Activated naive CD4-positive, alpha-beta T cell (primary cell): ENCODE measurements at regions not wholly inside any gene's neighbourhood (a gene's known extent, or its start where the extent isn't known, plus 50 kb on each side); places are given as distances from the start of the nearest gene placed in this dataset.

Source experiments
- DNase-seq, 4 experiments: peaks; one replicate each; lab custom pipeline; 2025; lab: John Stamatoyannopoulos, UW

DNA sequence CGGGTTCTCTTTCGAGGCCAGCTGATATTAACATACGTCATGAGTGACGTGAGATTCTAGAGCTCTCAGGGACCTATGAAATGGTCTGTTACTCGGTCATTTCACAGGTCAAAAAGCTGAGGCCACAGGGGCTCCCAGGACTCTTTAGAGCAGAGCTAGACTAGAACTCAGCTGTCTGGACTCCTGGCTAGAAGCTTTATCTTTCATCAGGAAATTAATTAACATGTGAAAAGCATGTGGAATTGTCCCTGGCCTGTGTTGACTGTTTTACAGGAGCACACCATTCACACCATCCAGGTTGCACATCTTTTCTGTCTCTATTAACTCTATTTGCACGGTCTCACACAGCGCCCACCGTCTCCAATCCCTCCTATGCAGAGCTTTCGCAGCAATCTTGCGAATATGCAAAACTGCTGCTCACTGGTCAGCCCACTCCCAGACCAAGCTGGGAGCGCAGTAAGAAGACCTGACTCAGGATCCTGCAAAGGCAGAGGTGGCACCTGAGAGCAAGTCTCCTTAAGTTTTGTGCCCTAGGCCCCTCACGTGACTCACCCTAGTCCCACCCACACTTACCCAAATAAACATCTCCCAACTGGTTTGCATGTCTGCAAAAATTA lies 522.5 kb downstream of the CD83 start:
- no peak for DNase-seq

DNA sequence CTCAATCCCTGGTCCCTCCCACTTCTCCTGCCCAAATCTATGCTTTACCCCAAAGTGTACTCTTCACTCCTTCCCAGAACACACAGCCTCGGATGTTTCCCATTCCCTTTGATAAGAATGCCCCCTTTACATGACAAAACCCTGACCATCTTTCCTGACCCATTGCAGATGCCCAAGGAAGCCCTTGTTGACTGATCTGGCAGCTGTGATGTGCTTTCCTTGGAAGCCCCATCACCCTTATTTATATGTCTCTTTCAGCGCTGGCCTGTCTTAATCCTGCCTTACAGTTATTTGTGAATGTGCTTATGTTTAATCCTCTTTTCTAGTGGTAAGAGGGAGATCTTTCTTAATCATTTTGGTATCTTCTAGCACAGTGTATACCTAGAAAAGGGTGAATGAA lies 523.1 kb downstream of the CD83 start:
- no peak for DNase-seq

DNA sequence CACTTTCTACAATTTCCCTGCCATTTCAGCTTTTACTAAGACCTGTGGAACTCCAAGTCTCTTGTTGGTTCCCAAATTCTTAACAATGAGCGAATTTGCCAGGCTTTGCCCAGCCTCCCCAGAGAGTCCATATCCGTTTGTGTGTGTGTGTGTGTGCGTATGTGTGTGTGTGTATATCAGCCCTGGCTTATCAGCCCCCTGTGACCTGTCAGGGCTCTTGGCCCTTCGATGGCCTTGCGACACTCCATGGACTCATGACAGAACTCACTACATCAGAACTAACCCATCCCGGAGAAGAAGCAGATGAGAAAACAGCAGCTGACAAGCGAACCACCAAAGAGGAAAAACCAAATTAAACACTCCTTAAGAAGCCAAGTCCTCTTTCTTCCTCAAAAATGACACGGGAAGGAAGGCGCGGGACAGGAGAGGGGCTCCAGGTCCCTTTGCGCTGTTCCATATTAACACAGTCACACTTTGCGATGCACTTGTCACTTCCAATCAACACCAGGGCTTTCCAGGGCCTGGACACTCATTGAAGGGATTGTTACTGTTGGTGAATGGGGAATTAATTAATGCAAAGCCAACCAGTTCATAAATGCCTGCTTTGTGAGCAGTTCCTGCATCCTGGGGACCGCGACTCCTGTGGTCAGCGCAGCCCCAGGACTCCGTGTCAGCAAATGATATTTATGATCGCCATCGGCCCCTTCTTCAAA lies 524.0 kb downstream of the CD83 start:
- DNase-seq, result no peak

DNA sequence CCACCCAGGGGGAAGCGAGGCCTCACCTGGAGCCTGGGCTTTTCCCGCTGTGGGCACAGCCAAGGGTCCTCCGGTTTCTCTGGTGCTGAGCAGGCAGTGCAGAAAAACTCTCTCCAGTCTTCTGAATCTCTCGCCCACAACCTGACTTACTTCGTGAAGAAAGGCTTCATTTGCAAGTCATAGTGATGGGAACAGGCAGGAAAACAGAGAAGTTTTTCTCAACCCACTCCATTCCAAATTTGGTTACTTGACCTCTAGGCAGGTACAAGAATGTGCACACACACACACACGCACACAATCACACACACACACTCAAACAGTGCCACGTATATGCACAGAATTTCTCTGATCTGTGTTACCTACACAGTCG lies 524.5 kb downstream of the CD83 start:
- DNase-seq, result no peak

DNA sequence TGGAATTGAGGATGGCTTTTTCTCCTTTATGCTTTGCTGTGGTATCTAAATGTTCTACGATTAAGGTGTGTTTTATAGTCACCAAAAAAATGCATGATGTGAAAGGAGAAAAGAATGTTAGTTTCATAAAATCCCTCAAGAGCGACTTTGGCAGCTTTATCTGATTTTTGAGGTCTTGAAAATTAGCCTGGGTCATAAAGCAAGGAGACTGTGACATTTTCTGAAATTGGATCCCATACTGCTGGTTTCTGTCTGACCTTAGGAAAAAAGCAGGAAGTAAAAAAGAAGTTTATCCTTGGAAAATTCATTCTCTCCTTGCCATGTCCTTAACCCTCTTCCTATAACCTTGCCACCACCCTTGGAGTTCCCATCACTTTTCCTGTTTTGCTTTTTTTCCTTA lies 525.3 kb downstream of the CD83 start:
- no peak for DNase-seq

DNA sequence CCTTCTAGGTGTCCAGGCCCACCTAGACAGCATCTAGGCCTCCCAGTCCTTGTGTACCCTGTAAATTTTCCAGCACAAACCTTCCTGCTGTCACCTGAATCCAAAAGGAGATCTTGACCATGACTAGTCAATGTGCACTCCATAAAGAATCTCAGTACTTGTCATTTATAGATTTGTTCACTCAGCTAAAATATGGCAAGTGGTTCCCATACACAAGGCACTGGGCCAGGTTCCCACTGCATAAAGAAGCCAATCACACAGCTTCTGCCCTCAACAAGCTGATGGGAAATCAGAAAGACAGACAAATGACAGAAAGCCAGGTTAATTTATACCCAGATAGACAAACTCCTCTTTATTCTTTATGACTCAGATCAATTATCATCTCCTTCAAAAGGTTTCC lies 526.8 kb downstream of the CD83 start:
- no peak for DNase-seq

DNA sequence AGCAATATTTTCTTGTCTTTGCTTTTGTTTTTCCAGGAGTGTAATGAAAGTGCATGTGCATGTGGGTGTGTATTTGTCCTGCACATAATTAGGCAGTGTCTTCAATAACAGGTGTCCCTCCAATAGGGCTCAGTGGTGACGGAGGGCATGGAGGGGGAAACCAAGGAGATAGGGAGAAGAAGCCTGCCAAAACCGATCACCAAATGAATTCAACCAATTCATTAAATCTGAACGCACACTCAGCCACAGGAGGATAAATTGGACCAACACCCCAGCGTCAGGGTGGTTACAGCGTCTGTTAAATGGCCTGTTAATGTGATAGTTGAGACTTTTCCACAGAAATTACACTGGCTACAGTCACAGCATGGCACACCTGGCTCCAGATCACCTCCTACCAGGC lies 527.6 kb downstream of the CD83 start:
- no peak for DNase-seq

DNA sequence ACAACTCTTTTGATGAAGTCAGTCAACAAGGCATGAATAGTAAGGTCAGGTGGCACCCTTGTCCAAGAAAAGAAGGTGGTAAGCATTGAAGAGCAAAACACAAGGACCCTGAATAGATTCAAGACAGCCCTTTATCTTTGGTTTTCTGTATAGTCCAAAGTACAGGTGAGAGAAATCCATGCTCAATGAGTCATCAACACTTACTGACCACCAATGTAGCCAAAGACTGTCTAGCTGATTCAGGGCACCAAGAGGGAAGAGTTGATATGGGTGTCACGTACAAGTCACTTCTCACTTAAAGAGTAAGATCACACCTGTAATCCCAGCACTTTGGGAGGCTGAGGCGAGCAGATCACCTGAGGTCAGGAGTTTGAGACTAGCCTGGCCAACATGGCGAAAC lies 528.3 kb downstream of the CD83 start:
- no peak for DNase-seq

DNA sequence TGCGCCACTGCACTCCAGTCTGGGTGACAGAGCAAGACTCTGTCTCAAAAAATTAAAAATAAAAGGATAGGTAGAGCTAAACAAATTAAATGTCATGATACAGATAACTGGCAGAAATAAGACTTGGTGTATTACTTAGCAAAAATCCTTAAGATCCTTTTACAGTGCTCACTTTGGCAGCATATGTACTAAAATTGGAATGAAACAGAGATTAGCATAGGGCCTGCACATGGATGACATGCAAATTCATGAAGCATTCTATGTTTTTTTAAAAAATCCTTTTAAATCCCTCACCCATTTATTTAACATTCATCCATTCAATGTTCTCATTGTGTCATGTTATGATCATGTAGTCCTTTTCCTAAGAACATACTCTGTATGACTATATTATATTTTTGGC lies 528.8 kb downstream of the CD83 start:
- DNase-seq, result no peak

DNA sequence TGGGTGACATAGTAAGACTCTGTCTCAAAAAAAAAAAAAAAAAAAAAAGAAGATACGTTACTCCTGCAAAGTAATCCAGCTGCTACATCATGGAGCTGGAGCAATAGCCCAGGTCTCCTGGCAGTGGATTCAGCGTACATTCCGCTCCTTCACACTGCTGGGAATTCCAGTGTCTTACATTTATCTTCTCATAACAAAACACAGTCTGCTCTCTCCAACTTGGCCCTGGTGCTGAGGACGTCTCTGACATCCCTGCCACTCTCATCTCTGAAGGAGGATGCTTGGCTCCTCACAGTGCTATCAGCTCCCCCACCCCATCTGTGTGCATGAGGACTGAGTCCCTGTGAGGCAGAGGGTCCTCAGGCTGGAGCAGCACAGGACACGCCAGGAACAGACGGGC lies 529.8 kb downstream of the CD83 start:
- DNase-seq, result no peak

DNA sequence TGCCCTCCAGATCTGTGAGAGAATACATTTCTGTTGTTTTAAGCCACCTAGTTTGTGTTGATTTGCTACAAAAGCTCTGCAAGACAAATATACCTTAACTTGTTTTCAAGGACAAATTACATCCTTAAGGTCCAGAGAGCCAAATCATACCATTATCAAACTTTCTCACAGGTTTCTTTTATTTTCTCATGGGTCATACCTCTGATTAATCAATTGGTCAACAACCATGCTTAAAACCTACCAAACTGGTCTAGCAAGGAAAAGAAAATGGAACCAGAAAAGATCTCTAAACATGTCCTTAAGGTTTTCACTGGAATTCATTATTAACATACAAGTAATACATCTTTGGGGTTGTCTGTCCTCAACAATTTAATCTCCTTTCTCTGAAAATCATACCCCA lies 535.0 kb downstream of the CD83 start:
- no peak for DNase-seq

DNA sequence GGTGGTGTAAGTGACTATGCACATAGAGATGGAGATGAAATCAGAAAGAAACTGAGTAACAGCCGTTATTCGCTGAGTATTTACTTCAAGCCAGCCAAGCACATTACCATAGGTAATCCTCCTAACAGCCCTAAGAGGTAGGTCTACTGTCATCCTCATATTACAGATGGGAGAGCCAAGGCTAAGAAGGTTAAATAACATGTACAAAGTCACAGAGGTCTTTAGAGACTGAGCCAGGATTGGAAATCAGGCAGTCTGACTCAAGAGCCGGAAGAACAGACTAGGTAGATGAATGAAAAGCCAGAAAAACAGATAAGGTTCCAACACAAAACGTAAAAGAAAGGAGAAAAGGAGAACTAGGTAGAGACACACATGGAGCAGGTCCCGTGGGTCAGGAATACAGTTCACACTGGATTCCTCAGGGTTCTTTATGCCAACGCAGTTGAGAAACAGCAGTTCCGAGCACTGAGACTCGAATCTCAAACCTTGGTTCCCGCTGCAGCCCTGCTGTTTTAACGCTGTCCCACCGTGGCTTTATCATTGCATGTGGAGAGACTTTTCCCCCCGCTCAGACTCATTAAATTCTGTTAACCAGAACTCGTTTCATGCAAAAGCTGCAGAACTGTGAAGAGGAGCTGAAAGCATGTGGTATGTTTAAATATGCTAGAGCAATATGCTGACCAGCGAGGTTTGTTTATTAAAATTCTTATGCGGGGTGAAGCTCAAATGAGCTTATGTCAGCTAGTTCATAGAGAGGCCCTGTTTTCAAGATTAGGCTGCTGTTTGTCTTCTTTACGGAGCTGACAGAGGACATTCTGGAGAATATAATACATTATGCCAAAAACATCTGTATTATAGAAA lies 537.9 kb downstream of the CD83 start:
- DNase-seq, result no peak

DNA sequence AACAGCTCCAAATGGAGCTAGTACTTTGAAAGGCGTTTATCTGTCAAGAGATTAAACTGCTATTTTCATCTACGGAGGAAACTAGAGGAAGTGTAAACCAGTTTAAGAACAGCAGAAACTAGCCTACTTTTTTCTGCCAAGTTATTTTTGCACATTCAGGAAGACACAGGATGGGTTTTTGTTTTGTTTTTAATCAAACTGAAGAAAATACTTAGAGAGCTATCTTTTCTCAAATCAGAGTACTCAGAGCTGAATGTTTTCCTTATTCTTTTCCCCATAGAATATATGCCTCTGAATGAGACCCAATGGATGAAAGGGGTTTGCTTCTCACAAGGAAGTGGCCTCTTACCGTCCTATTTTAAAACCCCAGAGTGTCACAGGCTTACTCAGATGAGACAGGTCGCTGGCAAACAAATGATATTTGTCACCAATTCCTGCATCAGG lies 538.5 kb downstream of the CD83 start:
- no peak for DNase-seq

DNA sequence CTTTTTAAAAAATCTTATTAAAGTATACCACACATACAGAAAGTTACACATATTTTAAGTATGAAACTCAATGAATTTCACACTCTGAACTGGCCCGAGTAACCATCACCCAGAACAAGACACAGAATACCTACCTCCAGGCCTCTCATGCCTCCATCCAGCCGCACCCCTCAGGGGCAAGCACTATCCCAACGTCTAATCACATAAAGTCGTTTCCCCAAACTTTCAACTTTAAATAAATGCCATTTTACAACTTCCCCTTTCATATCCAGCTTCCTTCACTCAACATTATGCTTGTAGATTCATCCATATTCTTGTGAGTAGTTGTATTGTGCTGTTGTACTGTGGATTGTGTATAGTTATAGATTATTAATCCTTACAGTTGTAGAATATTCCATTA lies 539.1 kb downstream of the CD83 start:
- no peak for DNase-seq

DNA sequence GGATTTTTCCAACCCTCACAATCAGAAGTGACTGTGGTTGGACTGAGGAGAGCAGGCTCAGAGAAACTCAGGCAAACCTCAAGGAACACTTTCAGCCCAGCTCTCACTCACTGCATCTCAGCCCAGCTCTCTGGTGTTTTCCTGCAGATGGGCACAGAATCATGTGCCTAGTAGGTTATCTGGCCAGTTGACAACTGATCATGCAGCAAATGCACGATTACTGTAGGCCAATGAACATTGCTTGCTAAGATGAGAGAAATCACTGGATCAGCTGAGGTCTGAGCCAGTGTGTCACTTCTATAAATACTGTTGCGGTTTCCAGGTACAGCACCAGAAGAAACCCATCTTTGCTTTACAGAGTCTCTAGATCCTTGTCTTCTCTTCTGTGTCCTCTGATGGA lies 540.5 kb downstream of the CD83 start:
- DNase-seq, result no peak

DNA sequence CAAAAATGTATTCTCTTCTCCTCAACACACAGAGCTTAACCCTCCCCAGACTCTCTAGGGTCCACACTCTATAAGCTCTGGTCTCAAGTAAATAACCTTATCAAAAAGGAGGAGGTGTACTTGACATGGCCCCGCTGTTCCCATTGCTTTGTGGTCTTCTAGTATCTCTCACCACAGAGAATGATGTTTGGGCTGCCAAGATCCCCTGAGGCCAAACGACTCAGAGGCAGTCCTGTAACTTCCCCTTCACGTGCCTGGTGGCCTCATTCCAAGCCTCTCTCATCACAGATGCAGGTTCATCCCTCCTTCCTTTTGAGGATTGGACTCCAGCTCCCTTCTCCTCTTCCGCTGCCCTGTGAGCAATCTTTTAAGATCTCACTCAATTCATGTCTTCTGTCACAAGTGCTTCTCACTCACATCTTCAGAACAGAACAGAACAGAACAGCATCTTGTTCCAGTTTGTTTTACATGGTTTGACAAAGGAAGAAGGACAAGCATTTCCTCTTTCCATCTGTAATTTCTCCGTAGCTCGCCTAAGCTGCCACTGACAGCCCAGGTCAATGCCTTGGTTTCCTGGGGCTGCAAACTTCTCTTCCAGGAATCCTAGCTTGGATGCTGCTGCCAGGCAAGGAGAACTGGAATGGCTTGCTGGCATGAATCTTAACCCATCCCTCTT lies 541.5 kb downstream of the CD83 start:
- no peak for DNase-seq

DNA sequence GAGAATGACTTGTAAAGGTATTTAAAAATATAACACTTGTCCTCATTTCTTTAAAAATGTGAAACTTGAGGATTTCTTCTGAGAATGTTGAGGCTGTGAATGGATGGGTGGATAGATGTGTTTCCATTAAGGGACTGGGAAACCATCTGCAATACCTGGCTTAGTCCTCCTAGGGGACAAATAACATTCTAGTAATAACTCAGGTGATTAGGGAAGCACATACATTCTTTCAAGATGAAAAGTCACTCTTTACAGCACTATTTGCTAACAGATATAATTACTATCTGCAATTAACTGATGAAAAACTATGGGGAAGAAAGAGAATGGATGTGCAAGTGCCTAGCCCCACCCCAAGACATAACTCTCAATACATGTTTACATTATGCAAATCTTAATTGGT lies 542.3 kb downstream of the CD83 start:
- no peak for DNase-seq

DNA sequence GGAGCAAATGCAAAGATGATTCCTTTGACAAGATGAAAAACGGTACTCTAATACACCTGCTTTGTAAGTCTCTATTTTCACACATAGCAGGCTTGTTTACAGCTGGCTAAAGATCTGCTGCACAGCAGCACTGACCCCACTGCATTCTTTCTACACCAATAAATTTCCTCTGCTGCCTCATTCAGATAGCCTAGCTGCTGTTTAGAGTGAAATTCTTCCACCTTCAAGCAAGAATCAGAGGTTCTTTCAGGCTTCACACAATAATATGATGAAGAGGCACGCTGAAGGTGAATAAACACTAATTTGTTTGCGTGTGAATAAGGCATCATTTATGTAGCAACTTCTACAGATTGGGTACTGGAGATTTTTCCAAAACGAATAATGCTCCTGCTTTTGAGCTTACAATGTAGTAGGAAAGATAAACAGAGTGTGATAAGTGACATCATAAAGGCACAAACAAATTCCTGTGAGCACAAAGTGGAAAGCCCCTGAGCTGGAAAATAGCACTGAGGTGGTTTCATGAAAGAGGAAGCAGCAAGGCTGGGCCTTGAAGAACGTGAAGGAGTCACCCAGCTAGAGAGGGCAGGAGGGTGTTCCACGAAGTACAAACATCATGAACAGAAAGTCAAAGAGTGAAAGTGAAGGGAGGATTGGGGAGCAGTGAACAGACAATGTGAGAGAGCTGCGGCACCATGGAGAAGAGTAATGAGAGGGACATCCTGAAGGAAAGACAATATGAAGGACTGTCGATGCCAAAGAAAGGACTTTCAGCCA lies 543.4 kb downstream of the CD83 start:
- peak in 1 of 4 experiments; percentile 10 for DNase-seq

DNA sequence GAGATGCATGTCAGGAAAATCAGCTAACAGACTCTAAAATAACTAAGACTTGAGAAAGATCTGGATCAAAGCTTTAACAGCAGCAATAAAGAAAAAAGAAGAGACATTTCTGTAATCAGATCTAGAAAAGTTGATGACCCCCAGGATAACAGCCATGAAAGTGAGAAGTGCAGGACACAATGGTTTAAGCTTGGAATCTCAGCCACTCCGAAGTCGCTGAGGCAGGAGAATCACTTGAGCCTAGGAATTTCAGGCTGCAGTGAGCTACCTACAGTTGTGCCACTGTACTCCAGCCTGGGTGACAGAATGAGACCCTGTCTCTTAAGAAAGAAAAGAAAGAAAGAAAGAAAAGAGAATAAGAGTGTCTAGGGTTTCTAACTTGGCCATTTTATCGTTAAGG lies 544.1 kb downstream of the CD83 start:
- DNase-seq, result no peak

DNA sequence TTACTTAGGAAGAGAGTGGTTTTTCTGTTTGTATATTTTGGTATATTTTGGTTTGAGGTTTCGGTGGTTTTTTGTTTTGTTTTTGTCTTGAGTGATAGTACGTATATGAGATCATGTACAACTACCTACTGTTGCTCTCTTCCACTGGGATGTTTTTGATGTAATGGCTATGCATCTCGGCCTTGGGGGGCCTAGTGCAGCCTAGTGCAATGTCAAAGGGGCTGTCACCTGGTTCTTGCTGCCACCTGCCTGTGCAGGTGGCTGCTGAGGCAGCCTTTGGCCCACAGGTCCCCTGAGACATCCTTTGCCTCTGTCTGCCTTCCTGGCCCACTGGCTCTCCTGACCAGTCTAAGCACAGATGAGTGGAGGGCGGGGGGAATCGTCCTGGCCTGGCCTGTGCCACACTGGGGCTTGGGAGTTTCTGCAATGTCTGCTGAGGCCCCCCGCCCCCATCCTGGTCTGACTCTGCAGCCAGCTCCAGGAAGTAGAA lies 546.6 kb downstream of the CD83 start:
- DNase-seq, result no peak

DNA sequence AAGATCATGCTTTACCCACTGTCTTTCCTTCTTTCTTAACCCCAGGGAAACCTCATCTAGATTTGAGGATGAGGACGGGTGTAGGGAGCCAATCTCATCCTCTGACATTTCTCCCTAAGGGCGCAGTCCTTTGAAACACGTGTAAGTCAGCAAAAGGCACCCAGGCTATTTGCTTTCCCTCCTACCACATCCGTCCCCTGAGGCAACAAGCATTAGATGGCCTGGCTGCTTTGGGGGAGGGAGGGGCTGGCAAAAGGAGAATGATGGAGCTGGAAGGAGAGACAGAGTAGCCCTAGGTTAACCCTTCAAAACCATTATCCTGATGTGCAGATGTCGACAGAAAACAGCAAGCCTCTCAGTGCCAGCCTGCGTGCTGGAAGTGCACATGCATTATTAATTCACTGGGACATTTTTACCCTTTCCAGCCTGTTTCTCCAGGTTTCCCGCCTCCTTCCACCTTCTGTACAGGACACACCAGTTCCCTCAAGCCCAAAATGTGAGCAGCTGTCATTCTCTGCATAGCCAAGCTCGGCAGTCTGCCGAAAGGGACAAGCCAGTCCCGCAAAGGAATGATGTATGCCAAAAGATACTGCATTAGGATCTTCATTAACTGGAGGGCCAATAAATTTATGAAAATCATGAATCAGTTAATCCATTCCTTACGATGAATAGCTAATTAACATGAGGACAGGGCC lies 547.2 kb downstream of the CD83 start:
- DNase-seq, result no peak
